G401.6 (cell line): ENCODE measurements at regions not wholly inside any gene's neighbourhood (a gene's known extent, or its start where the extent isn't known, plus 50 kb on each side); places are given as distances from the start of the nearest gene placed in this dataset.

ENCODE experiments used
- FAIRE-seq: peaks from 2 replicates; lab custom pipeline; 2012; peaks lifted over from hg19 to GRCh38; lab: Jason Lieb, UNC

DNA sequence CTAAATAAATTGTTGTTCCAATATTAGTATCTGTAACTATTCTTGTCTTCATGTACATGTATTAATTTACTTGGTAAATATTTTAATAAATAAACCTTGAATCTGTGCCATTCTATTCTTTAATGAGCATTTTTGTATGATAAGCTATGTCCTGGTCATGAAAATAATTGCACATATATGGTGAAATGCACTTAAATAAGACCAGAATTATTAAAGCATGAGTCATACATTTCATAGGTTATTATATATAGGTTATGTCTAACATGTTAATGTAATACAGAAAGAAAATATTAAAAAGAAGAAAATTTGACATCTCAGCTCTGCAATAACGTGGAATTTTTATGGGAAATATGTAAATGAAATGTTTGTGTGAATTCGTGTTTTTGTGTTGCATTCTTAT is 1168.1 kb downstream of the TAF11L14 start:
- no peak for FAIRE-seq

DNA sequence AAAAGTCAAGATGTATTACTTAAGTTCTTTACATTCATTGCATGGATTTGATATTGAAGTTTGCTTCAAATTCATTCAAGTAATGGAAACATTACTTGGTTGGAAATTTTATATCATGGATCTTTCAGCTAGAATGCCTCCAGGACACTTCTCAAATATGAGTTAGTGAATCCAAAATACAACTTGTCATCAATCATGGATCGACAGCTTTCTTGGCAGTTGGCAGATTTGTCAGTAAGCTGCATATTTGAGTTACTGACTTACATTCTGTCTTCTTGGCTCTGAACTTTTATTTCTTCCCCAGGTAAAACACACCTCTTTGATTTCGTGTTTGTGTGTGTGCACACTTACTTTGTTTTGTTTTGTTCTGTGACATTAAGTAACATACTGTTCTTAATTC is 1171.1 kb downstream of the TAF11L14 start:
- no peak for FAIRE-seq

DNA sequence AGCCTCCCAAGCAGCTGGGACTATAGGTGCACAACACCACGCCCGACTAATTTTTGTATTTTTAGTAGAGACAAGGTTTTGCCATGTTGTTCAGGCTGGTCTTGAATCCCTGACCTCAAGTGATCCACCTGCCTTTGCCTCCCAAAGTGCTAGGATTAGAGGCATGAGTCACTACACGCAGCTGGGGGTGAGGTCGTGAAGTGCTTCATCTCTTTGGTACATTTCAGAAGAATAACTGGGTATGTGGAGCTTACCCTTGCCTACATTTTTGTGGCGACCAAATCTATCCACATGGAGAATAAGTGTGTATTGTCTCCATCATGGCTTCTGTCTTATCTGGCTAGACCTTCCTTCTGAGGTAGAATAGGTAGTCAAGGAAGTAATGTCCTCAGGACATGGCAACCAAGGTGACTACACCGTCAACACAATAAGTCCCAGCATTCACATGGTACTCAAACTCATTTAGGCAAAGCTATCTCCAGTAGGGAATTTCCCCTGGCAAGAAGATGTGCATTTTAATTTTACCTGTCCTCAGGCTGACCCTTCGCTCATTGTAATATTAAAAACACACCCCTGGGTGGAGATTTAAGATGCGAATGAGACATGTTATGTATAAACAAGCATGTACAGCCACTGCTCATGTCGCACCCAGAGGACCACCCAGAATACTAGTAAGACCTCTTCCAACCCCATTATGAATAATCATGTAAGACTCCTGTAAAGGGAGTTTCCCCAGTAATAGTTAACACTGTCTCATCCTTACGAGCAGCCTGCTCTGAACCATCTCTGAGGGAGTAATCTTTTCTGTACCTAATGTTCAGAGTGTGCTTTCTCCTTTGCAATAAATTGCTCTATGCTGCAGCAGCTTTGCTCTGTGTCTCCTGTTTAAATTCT is 1173.2 kb downstream of the TAF11L14 start:
- no peak for FAIRE-seq

DNA sequence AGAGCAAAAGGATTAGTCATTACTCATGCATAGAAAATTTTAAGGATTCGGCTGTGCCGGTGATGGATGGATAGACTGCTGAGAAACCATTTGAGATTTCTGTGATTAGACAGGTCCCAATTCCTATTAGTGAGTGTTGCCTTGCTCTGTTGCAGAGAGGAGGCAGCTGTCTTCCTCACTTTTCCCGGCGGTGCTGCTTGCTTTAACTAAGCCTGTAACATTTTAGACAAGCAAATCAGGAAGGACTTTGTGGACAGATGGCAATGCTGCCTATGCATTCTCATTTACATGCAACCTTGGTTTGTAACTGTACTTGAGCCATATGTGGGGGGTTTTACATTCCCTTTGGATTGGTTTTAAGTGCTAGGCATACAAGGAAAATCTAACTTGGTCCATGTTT is 1176.3 kb downstream of the CDH18 start:
- no peak for FAIRE-seq

DNA sequence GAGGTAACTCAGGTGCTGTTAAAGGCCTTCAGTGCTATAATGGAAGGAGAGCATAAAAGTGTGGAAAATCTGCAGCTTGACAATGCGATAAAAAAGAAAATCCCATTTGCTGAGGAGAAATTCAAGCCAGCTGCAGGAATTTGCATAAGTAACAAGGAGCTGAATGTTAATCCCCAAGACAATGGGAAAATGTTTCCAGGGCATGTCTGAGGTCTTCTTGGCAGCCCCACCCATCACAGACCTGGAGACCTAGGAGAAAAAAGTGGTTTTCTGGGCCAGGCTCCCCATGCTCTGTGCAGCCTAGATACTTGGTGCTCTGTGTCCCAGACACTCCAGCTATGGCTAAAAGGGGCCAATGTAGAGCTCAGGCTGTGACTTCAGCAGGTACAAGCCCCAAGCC is 1159.6 kb downstream of the CDH18 start:
- no peak for FAIRE-seq

DNA sequence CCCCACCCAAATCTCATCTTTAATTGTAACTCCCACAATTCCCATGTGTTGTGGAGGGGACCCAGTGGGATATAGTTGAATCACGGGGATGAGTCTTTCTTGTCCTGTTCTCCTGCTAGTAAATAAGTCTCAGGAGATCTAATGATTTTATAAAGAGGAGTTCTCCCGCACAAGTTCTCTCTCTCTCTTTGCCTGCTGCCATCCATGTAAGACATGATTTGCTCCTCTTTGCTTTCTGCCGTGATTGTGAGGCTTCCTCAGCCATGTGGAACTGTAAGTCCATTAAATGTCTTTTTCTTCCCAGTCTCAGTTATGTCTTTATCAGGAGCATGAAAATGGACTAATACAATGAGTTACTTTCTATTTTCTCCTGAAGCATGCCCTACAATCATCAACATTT is 1158.5 kb downstream of the CDH18 start:
- no peak for FAIRE-seq

DNA sequence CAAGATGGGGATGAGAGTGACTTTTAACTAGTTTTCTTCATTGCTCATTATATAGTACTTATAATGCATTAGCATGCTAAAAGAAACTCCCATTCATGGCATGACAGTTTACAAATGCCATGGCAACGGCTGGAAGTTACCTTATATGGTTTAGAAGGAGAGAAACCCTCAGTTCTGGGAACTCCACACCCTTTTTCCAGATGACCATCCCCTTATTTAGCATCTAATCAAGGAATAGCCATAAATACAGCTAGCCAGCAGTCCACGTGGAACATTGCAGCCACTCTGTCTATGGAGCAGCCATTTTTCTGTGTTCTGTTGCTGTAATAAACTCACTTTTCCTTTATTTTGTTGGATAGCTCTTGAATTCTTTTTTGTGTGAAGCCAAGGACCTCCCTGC is 1137.8 kb downstream of the CDH18 start:
- FAIRE-seq: no peak

DNA sequence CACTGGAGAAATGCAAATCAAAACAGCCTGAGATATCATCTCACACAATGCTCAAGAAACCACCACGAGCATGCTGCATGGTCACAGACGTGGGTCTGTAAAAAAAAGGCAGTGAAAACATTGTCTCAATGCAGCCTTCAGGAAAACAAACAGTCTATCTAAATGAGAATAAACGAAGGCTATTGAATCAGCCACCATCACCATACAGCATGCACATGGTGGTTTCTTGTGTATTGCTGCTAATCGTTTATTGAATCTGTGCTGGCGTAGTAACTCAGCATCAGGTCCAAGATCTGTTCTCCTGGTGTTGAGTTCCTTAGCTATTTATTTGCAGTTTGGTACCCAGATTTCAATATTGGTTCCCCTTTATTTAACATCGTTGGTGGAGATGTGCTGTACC is 1115.0 kb downstream of the CDH18 start:
- no peak for FAIRE-seq

DNA sequence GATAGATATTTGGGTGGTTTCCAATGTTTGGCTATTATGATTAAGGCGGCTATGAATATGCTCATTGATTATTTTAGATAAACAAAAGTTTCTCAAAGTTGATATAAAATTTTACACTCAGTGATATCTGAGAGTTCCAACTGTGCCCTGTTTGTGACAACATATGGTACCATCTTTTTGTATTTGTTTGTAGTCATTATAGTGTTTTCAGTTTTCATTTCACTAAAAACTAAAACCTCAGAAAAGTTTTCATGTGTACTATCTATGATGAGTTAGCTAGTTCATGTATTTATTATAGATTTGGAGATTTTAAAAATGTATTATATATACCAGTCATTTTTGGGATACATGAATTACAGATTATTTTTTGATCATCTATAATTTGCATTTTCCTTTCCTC is 1111.4 kb downstream of the CDH18 start:
- no peak for FAIRE-seq

DNA sequence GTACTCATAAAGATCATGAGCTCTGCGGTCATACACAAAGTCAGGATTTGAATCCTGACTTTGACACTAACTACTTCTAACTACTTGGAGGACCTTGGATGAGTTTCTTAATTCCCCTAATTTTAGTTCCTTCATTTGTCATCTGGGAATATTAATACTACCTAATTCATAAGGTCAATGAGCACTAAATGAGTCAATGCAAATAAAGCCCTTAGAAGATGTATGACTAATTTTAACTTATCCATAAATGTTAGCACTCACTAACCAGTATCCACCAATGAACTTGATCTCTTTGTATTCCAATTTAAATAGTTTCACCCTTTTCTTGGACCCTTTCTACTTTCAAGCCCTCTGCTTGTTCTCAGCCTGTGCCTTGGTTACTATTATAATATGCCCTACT is 1106.4 kb downstream of the CDH18 start:
- no peak for FAIRE-seq

DNA sequence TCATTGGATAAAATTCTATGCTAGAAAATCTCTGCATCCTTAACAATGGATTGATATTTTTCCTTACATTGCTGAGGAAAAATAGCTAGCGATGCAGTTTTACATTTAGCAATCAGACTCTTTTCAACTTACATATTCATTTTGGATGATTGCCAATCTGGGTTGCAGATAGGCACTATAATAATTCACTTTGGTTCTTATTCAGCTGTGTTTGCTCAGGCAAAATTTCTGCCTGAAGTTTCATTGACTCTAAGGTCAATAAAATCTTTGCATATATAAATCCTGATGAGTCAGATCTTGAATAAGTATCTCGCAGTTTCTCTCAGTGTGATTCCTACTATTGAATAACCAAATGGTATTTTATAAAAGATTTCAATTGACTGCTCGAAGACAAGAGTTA is 1105.8 kb downstream of the CDH18 start:
- FAIRE-seq: no peak

DNA sequence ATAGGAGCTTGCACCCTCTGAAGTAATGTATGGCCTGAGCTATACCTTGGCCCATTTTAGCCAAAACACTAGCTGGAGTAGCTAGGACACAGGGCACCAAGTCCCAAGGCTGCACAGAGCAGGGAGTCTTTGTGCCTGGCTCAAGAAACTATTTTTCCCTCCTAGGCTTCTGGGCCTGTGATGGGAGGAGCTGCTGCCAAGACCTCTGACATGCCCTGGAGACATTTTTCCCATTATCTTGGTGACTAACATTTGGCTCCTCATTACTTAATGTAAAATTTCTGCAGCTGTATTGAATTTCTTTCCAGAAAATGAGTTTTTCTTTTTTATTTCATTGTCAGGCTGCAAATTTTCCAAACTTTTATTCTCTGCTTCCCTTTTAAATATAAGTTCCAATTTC is 1099.2 kb downstream of the CDH18 start:
- FAIRE-seq: no peak

DNA sequence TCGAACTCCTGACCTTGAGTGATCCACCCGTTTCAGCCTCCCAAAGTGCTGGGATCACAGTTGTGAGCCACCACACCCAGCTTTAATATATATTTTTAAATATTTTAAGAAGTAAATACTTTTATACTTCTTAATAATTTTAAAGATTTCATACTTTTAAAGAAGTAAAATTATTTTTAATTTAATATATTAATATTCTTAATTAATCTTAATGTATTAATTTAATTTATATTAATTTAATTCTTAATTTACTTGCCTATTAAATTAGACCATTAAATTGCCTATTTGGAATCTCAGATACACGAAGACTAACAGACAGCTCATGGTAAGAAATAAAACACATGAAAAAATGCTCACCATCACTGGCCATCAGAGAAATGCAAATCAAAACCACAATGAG is 1087.4 kb downstream of the CDH18 start:
- peak; percentile 71 for FAIRE-seq

DNA sequence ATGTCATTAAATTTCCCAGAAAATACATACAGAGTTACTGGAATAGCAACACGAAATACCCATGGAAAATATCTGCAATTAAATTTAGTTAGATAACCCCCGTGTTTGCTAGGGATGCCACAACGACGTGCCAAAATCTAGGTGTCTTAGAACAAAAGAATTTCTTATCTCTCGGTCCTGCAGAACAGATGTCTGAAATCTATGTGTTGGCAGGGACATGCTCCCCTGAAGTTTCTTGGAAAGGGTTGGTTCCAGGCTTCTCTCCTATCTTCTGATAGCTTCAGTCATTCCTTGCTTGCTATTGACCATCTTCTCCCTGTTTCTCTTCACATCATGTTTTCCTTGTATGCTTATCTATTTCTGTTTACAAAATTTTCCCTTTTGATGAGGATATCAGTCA is 1067.0 kb downstream of the CDH18 start:
- FAIRE-seq: no peak

DNA sequence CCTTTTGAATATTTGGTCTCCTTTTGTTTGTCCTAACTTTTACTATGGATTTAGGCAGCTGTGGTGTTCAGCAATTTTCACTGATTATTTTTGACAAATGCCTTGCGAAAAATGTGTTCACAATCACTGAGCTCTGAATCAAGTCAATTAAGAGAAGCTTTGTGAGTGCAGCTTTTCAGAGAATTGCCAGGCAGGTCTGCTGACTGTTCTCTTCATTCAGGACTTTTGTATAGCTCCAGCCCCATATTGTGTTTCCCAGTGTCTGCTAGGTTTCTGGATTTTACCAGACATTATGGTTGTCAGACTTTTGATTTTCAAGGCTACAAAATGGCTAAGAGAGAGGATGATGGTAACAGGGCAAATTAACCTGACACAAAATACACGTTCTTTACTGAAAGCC is 1055.9 kb downstream of the CDH18 start:
- no peak for FAIRE-seq

DNA sequence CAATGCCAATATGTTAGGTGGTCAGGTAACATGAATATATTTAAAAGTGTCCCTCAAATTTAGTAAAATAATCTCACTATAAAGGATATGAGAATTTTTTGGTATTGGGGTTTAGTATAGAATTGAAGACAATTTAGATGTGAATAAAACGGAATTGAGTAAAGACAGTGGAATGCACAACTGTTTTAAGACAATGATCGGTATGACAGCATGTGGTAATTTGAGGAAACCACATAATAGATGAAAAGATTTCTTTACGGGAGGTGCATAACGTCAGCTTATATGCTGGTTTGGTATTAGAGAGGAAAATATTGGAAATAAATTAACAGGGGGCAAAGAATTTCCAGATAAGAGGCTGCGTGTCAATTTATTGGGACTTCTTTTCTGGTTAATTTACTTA is 1043.2 kb downstream of the CDH18 start:
- no peak for FAIRE-seq

DNA sequence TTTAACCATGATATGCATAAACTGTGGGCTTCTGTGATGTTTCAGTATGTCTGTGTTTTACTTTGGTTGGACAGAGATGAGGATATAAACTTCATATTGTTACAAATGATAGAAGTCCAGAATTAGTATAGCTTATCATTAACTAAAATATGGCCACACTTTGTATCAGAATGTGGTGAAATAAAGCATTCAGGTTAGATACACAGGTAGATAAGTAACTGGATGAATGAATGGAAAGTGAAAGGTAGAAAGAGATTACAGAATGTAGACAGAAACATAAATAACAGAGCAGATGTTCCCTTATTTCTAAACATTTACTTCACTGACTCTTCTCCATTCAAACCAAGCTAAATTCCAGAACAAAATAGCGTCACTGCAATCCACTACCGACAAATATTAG is 1033.8 kb downstream of the CDH18 start:
- no peak for FAIRE-seq

DNA sequence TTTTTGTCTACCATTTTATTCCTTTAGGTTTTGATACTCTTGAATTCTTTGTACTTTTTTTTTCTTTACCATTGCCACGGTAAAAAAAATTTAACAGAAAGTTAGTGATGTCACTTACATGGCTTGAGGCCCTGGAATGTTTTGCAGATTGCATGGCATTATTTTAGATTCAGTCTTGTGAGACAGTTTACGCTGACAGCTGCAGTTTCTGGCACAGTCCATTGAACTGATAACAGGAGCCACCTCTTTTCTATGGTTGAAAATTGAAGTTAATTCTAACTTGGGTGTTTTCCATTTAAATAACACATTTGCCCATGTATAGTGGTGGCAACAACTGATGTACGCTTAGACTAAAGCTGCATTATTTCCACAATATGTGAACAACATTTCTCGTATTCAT is 1028.5 kb downstream of the CDH18 start:
- no peak for FAIRE-seq

DNA sequence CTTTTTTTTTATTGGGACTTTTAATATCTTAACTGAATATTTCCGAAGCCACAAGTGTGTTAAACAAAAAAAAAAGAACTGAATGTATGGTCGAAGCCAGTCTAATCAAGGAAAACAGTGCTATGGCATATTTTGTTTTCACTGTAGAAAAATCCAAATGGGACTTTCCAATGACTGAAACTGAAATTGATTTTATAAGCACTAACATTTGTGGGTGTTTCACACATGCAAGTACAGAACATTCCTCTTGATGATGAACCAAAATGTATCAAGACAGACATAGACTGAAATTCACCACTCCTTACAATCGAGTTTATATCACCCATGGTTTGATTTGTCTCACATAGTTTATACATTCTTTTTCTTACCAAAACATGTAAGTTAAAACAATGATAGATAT is 1026.8 kb downstream of the CDH18 start:
- no peak for FAIRE-seq

DNA sequence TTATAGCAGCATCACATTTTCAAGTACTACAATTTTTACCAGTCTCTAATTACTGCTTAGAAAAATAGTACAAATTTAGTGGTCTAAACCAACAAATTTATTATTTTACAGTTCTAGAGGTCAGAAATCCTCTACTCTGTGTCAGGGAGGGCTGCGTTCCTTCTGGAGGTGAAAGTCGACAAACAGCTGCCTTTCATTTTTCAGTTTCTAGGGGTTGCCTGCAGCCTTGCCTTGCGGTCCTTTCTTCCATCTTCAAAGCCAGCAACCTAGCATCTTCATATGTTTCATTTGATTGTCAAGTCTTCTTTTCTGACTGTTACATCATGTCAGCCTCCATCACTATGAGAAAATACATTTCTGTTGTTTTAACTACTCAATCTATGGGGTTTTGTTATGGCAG is 1022.1 kb downstream of the CDH18 start:
- no peak for FAIRE-seq

DNA sequence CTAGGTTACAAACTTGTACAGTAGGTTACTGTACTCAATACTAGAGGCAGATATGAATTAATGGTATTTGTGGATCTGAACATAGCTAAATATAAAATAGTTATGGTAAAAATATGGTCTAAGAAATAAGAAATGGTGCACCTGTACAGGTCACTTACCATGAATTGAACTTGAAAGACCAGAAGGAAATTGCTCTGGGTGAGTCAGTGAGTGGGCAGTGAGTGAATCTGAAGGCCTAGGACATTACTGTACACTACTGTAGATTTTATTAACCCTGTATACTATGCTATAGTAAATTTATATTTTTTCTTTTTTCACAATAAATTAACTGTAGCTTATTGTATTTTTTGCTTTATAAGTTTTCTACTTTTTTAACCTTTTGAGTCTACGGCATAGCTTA is 1020.4 kb downstream of the CDH18 start:
- no peak for FAIRE-seq

DNA sequence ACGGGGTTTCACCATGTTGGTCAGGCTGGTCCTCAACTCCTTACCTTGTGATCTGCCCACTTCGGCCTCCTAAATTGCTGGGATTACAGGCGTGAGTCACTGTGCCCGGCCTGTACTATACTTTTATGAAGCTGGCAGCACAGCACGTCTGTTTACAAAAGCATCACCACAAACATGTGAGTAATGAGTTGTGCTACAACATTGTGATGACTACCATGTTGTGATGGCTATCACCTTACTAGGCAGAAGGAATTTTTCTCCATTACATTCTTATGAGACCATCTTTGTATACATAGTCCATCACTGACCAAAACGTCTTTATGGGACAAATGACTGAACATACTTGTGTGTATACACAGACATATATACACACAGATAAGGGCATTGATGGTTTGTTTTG is 1019.0 kb downstream of the CDH18 start:
- no peak for FAIRE-seq

DNA sequence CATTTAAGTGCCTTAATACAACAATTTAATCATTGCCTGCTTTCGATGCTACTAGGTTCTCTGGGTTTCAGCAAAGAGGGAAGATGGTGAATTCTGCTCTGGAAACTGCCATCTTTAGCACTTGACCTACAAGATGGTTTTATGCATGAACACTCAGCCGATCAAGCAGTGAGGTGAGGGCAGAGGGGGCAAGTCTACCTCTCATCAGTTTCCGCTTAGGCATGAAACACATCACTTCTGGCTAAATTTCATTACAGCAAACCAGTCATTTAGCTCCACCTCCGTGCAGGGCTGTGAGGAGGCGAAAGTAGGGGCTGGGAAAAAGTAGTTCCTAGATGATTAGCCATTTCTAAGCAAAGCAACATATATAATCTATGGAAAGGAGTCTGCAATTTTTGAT is 1018.0 kb downstream of the CDH18 start:
- no peak for FAIRE-seq

DNA sequence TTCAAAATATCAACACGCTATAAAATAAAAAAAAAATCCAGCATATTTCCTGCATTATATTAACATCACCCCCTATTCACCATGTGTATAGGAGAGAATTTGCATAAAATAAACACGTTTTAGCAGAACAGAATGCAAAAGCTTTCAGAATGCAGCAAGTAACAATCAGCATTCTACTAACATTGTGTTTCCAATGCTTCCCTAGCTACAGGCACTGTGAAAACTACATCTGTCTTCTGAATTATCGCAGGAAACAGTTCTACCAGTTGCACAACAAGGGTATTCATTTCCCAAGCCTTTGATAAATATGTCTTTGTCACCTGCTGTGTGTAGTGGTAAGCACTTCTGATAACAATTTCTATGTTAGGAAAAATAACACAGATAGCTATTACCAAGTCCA is 1015.8 kb downstream of the CDH18 start:
- FAIRE-seq: no peak

DNA sequence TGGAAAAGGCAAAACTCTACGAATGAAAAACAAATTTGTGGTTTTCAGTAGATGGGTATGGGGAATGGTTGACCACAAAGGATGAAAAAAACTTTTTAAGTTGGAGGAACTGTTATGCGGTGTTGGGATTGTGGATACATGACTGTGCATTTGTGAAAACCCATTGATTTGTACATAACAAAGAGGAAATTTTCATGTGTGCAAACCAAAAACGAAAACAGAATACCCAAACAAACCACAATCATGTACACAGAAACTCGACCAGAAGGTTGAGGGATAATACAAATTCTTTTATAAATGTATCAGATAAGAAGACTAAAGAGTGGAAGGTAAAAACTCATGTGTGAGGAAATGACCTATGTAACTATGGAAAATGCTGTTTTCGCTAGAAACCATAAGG is 1012.4 kb downstream of the CDH18 start:
- FAIRE-seq: no peak
